ENCODE measurements at regions not wholly inside any gene's neighbourhood (a gene's known extent, or its start where the extent isn't known, plus 50 kb on each side); places are given as distances from the start of the nearest gene placed in this dataset.

- TF ChIP-seq, protein P1, sequence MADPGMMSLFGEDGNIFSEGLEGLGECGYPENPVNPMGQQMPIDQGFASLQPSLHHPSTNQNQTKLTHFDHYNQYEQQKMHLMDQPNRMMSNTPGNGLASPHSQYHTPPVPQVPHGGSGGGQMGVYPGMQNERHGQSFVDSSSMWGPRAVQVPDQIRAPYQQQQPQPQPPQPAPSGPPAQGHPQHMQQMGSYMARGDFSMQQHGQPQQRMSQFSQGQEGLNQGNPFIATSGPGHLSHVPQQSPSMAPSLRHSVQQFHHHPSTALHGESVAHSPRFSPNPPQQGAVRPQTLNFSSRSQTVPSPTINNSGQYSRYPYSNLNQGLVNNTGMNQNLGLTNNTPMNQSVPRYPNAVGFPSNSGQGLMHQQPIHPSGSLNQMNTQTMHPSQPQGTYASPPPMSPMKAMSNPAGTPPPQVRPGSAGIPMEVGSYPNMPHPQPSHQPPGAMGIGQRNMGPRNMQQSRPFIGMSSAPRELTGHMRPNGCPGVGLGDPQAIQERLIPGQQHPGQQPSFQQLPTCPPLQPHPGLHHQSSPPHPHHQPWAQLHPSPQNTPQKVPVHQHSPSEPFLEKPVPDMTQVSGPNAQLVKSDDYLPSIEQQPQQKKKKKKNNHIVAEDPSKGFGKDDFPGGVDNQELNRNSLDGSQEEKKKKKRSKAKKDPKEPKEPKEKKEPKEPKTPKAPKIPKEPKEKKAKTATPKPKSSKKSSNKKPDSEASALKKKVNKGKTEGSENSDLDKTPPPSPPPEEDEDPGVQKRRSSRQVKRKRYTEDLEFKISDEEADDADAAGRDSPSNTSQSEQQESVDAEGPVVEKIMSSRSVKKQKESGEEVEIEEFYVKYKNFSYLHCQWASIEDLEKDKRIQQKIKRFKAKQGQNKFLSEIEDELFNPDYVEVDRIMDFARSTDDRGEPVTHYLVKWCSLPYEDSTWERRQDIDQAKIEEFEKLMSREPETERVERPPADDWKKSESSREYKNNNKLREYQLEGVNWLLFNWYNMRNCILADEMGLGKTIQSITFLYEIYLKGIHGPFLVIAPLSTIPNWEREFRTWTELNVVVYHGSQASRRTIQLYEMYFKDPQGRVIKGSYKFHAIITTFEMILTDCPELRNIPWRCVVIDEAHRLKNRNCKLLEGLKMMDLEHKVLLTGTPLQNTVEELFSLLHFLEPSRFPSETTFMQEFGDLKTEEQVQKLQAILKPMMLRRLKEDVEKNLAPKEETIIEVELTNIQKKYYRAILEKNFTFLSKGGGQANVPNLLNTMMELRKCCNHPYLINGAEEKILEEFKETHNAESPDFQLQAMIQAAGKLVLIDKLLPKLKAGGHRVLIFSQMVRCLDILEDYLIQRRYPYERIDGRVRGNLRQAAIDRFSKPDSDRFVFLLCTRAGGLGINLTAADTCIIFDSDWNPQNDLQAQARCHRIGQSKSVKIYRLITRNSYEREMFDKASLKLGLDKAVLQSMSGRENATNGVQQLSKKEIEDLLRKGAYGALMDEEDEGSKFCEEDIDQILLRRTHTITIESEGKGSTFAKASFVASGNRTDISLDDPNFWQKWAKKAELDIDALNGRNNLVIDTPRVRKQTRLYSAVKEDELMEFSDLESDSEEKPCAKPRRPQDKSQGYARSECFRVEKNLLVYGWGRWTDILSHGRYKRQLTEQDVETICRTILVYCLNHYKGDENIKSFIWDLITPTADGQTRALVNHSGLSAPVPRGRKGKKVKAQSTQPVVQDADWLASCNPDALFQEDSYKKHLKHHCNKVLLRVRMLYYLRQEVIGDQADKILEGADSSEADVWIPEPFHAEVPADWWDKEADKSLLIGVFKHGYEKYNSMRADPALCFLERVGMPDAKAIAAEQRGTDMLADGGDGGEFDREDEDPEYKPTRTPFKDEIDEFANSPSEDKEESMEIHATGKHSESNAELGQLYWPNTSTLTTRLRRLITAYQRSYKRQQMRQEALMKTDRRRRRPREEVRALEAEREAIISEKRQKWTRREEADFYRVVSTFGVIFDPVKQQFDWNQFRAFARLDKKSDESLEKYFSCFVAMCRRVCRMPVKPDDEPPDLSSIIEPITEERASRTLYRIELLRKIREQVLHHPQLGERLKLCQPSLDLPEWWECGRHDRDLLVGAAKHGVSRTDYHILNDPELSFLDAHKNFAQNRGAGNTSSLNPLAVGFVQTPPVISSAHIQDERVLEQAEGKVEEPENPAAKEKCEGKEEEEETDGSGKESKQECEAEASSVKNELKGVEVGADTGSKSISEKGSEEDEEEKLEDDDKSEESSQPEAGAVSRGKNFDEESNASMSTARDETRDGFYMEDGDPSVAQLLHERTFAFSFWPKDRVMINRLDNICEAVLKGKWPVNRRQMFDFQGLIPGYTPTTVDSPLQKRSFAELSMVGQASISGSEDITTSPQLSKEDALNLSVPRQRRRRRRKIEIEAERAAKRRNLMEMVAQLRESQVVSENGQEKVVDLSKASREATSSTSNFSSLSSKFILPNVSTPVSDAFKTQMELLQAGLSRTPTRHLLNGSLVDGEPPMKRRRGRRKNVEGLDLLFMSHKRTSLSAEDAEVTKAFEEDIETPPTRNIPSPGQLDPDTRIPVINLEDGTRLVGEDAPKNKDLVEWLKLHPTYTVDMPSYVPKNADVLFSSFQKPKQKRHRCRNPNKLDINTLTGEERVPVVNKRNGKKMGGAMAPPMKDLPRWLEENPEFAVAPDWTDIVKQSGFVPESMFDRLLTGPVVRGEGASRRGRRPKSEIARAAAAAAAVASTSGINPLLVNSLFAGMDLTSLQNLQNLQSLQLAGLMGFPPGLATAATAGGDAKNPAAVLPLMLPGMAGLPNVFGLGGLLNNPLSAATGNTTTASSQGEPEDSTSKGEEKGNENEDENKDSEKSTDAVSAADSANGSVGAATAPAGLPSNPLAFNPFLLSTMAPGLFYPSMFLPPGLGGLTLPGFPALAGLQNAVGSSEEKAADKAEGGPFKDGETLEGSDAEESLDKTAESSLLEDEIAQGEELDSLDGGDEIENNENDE (IDR thresholded peaks at IDR 0.05; ENCODE audit: insufficient replicate concordance, low read length): no peak
- no peak for TF ChIP-seq GABPA (IDR thresholded peaks at IDR 0.05; ENCODE audit: borderline replicate concordance, insufficient read depth, low read length)
- TF ChIP-seq ASH2L (IDR thresholded peaks at IDR 0.05; ENCODE audit: low read length): no peak
- TF ChIP-seq KDM5A (IDR thresholded peaks at IDR 0.05; ENCODE audit: low read length): no peak
- no peak for TF ChIP-seq POLR2A (IDR thresholded peaks at IDR 0.05; ENCODE audit: control extremely low read depth in 1 of 2, low read depth in 2 of 2, low read length in 2 of 2)
- TF ChIP-seq CHD2 (IDR thresholded peaks at IDR 0.05; ENCODE audit: low read length): no peak
- no peak for TF ChIP-seq BACH1 (IDR thresholded peaks at IDR 0.05; ENCODE audit: low read length)
- TF ChIP-seq TCF12 (IDR thresholded peaks at IDR 0.05; ENCODE audit: low read depth, low read length): no peak
These were observed 434.3 kb downstream of the RAB38 start (continued) for GRCh38 chr11:87740968-87741367.
